ENCODE measurements at regions not wholly inside any gene's neighbourhood (a gene's known extent, or its start where the extent isn't known, plus 50 kb on each side); places are given as distances from the start of the nearest gene placed in this dataset.

- TF ChIP-seq, protein P1, sequence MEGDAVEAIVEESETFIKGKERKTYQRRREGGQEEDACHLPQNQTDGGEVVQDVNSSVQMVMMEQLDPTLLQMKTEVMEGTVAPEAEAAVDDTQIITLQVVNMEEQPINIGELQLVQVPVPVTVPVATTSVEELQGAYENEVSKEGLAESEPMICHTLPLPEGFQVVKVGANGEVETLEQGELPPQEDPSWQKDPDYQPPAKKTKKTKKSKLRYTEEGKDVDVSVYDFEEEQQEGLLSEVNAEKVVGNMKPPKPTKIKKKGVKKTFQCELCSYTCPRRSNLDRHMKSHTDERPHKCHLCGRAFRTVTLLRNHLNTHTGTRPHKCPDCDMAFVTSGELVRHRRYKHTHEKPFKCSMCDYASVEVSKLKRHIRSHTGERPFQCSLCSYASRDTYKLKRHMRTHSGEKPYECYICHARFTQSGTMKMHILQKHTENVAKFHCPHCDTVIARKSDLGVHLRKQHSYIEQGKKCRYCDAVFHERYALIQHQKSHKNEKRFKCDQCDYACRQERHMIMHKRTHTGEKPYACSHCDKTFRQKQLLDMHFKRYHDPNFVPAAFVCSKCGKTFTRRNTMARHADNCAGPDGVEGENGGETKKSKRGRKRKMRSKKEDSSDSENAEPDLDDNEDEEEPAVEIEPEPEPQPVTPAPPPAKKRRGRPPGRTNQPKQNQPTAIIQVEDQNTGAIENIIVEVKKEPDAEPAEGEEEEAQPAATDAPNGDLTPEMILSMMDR (IDR thresholded peaks at IDR 0.05; ENCODE audit: low read depth, low read length, missing control alignments) = no peak
- in situ Hi-C loops (cut with HindIII; ENCODE audit: low pct_ligation_motif_present, low sequenced_read_pairs) = no loop called here
- H3K36me3 ChIP-seq (replicated peaks) = no peaks in the 10 kb centered on the region
- DNase-seq = no peak
- H3K27ac ChIP-seq = no peak overlapping the region
- no peaks in the 10 kb centered on the region for H3K27me3 ChIP-seq (replicated peaks)
- H3K4me3 ChIP-seq (ENCODE audit: low read depth, low read length) = no peak overlapping the region
Measured at GRCh38 chr2:177123048-177123447, 89.5 kb upstream of the HNRNPA3 start.

- no peaks in the 10 kb centered on the region for H3K36me3 ChIP-seq (replicated peaks)
- no peak overlapping the region for H3K4me3 ChIP-seq (ENCODE audit: low read depth, low read length)
- no peaks in the 10 kb centered on the region for H3K27me3 ChIP-seq (replicated peaks)
- no peak overlapping the region for H3K27ac ChIP-seq
- no peak for DNase-seq
- in situ Hi-C loops (cut with HindIII; ENCODE audit: low pct_ligation_motif_present, low sequenced_read_pairs) = no loop called here
- TF ChIP-seq, protein P1 (IDR thresholded peaks at IDR 0.05; ENCODE audit: low read depth, low read length, missing control alignments) = no peak
Measured at GRCh38 chr2:177124371-177124770, 88.2 kb upstream of the HNRNPA3 start.

GRCh38 chr2:177127821-177128220 is 84.8 kb upstream of the HNRNPA3 start:
- H3K36me3 ChIP-seq (replicated peaks) = no peaks in the 10 kb centered on the region
- in situ Hi-C loops (cut with HindIII; ENCODE audit: low pct_ligation_motif_present, low sequenced_read_pairs) = loop anchor here (25.0 kb wide), 1 partner anchor 466 kb away; no protein-coding TSS in a partner anchor
- H3K27me3 ChIP-seq (replicated peaks) = no peaks in the 10 kb centered on the region
- no peak overlapping the region for H3K27ac ChIP-seq
- no peak overlapping the region for H3K4me3 ChIP-seq (ENCODE audit: low read depth, low read length)
- no peak for DNase-seq
- TF ChIP-seq, protein P1 (IDR thresholded peaks at IDR 0.05; ENCODE audit: low read depth, low read length, missing control alignments) = no peak

GRCh38 chr2:177129610-177130009 is 83.0 kb upstream of the HNRNPA3 start:
- no peaks in the 10 kb centered on the region for H3K36me3 ChIP-seq (replicated peaks)
- in situ Hi-C loops (cut with HindIII; ENCODE audit: low pct_ligation_motif_present, low sequenced_read_pairs) = loop anchor here (25.0 kb wide), 1 partner anchor 467 kb away; no protein-coding TSS in a partner anchor
- no peak for DNase-seq
- no peak overlapping the region for H3K27ac ChIP-seq
- H3K27me3 ChIP-seq (replicated peaks) = no peaks in the 10 kb centered on the region
- H3K4me3 ChIP-seq (ENCODE audit: low read depth, low read length) = no peak overlapping the region
- TF ChIP-seq, protein P1 (IDR thresholded peaks at IDR 0.05; ENCODE audit: low read depth, low read length, missing control alignments) = no peak

DNA sequence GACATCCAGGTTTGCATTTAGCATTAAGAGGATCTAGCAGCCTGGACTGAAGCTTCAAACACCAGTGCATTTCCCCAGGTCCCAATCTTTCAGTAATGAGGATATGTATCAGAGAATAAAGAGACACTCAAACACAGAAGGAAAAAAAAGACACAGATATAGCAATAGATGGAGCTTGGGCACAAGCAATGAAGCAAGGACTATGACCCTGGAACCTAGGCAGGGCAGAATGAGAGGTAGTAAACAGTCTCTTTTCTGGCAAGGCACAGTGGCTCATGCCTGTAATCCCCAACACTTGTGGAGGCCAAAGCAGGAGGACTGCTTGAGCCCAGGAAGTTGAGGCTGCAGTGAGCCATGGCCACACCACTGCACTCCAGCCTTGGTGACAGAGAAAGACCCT is 80.7 kb upstream of the HNRNPA3 start:
- Histone ChIP-seq H3K27ac (no peak overlapping the region), H3K4me3 (ENCODE audit: low read depth, low read length) (no peak overlapping the region), H3K27me3 (replicated peaks) (no peaks in the 10 kb centered on the region), H3K36me3 (replicated peaks) (no peaks in the 10 kb centered on the region)
- no peak for DNase-seq
- TF ChIP-seq, protein P1 (IDR thresholded peaks at IDR 0.05; ENCODE audit: low read depth, low read length, missing control alignments) = no peak
- in situ Hi-C loops (cut with HindIII; ENCODE audit: low pct_ligation_motif_present, low sequenced_read_pairs) = loop anchor here (25.0 kb wide), 1 partner anchor 470 kb away; no protein-coding TSS in a partner anchor

DNA sequence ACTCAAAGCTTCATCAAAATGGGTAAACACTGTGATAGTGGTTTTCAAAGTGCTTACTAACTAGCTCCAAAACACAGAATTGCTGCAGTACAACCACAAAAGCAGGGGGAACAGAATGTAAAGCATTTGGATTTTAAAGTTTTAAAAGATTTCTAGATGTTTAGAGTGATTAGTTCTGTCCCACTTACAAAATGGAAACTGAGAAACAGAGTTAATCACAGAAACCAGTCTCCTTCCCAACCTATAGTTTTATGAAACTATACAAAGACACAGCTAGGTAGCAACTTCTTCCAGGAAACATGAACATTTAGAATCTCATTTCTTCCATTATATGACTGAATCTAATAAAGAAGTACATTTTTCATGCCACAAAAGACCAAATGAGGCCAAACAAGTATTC is 73.8 kb upstream of the HNRNPA3 start:
- H3K4me3 ChIP-seq (ENCODE audit: low read depth, low read length) = no peak overlapping the region
- DNase-seq = no peak
- in situ Hi-C loops (cut with HindIII; ENCODE audit: low pct_ligation_motif_present, low sequenced_read_pairs) = loop anchor here (25.0 kb wide), 1 partner anchor 477 kb away; no protein-coding TSS in a partner anchor
- no peaks in the 10 kb centered on the region for H3K27me3 ChIP-seq (replicated peaks)
- no peaks in the 10 kb centered on the region for H3K36me3 ChIP-seq (replicated peaks)
- no peak overlapping the region for H3K27ac ChIP-seq
- TF ChIP-seq, protein P1 (IDR thresholded peaks at IDR 0.05; ENCODE audit: low read depth, low read length, missing control alignments) = no peak
